ENCODE measurements at regions not wholly inside any gene's neighbourhood (a gene's known extent, or its start where the extent isn't known, plus 50 kb on each side); places are given as distances from the start of the nearest gene placed in this dataset.

DNA sequence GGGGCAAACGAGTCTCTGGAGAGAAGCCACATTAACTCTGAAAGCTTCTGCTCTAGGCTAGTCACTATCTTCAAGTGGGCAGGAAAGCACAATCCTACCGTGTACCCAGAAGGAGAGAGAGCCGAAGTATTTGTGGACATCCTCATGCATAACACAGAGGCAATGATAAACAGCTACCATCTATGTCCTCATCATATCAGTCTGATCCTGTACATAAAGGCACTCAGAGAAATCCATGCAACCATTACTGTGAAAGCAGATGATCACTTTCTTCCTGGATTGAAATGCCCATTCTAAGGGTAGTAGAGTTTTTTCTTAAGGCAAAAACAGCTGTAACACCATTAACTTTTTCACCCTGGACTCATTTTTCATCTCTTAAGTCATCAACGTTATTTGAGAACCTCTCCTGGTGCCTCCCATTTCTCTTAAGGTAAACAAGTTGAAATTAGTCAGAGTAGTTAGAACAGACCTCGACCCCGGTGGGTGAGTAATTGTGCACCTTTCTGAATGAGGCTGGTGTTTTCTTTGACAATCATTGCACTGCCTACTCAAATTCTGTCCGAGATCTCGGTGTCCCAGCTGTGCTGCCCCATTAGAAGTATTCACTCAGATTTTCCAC lies 327.4 kb downstream of the SHQ1 start:
- Histone ChIP-seq H2AFZ (ENCODE audit: low read length) (no peak overlapping the region), H3K4me1 (ENCODE audit: low read length) (peaks cover 14% of the 10 kb centered on the region), H3K9me2 (replicated peaks; ENCODE audit: insufficient read depth, low read length) (no peaks in the 10 kb centered on the region), H3K4me3 (ENCODE audit: low read length) (no peak overlapping the region), H3K27me3 (ENCODE audit: low read length) (no peaks in the 10 kb centered on the region), H3K9ac (ENCODE audit: low read length) (no peak overlapping the region), H3K9me3 (ENCODE audit: low read length) (no peaks in the 10 kb centered on the region), H3K4me2 (ENCODE audit: low read depth, low read length, poor library complexity, severe bottlenecking) (no peak overlapping the region), H3K27ac (ENCODE audit: low read length) (no peak overlapping the region), H3K79me2 (ENCODE audit: low read length) (no peaks in the 10 kb centered on the region), H4K20me1 (ENCODE audit: insufficient read depth, low read depth, low read length) (no peaks in the 10 kb centered on the region), H3K36me3 (ENCODE audit: insufficient read depth, low read length) (no peaks in the 10 kb centered on the region)
- no peak for DNase-seq

DNA sequence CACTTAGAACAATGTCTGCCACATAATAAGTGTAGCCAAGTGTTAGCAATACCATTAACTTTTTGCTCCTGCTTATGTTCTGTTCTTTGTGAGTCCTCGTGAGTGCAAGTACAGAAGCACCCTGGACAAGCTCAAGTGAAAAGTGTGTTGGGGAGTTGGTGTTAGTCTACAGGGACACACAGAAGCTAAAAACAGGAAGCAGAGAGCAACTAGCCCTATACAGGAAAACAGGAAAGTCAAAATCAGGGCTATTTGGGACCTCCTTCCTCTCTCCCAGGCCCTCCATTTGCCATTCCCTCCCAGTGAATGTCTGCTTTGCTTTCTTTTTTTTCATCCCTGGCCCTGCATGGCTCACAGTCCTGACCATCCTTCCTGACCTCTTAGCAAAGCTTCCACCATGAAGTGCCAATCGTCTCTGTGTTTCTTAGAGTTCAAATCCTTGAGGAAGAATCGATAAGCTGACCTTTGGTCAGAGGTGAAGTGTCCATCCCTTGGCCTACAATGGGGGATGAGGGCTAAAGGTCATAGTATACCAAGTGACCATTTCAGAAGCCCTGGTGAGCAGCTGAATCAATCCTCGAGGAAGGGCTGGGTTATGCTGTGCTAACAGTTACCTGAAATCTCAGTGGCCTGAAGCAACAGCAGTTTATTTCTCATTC lies 328.2 kb downstream of the SHQ1 start:
- H3K9ac ChIP-seq (ENCODE audit: low read length) = no peak overlapping the region
- no peaks in the 10 kb centered on the region for H3K36me3 ChIP-seq (ENCODE audit: insufficient read depth, low read length)
- DNase-seq = no peak
- no peaks in the 10 kb centered on the region for H3K9me3 ChIP-seq (ENCODE audit: low read length)
- H3K27me3 ChIP-seq (ENCODE audit: low read length) = no peaks in the 10 kb centered on the region
- peaks cover 14% of the 10 kb centered on the region for H3K4me1 ChIP-seq (ENCODE audit: low read length)
- H4K20me1 ChIP-seq (ENCODE audit: insufficient read depth, low read depth, low read length) = no peaks in the 10 kb centered on the region
- H3K4me2 ChIP-seq (ENCODE audit: low read depth, low read length, poor library complexity, severe bottlenecking) = no peak overlapping the region
- no peak overlapping the region for H3K4me3 ChIP-seq (ENCODE audit: low read length)
- H2AFZ ChIP-seq (ENCODE audit: low read length) = no peak overlapping the region
- no peaks in the 10 kb centered on the region for H3K79me2 ChIP-seq (ENCODE audit: low read length)
- H3K9me2 ChIP-seq (replicated peaks; ENCODE audit: insufficient read depth, low read length) = no peaks in the 10 kb centered on the region
- no peak overlapping the region for H3K27ac ChIP-seq (ENCODE audit: low read length)

DNA sequence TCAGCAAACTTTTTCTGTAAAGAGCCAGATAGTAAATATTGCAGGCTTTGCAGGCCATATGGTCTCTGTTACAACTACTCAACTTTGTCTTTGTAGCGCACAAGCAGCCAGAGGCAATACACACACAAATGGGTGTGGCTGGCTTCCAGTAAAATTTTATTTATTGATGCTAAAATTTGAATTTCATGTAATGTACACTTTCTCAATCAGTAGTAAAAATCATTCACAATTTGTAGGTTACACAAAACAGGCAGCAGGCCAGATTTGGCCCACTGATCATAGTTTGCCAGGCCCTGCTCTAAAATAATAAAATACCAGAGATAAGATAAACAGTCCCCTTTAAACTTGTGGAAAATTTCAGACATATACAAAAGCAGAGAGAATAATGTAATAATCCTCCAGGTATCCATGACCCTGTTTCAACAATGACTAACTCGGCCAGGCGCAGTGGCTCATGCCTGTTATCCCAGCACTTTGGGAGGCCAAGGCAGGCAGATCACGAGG lies 330.3 kb downstream of the SHQ1 start:
- Histone ChIP-seq H3K27ac (ENCODE audit: low read length) (no peak overlapping the region), H3K9me2 (replicated peaks; ENCODE audit: insufficient read depth, low read length) (no peaks in the 10 kb centered on the region), H2AFZ (ENCODE audit: low read length) (no peak overlapping the region), H3K36me3 (ENCODE audit: insufficient read depth, low read length) (no peaks in the 10 kb centered on the region), H3K9me3 (ENCODE audit: low read length) (no peaks in the 10 kb centered on the region), H3K9ac (ENCODE audit: low read length) (no peak overlapping the region), H3K4me1 (ENCODE audit: low read length) (peaks cover 5% of the 10 kb centered on the region), H4K20me1 (ENCODE audit: insufficient read depth, low read depth, low read length) (no peaks in the 10 kb centered on the region), H3K4me3 (ENCODE audit: low read length) (no peak overlapping the region), H3K4me2 (ENCODE audit: low read depth, low read length, poor library complexity, severe bottlenecking) (no peak overlapping the region), H3K79me2 (ENCODE audit: low read length) (no peaks in the 10 kb centered on the region), H3K27me3 (ENCODE audit: low read length) (no peaks in the 10 kb centered on the region)
- DNase-seq = no peak

DNA sequence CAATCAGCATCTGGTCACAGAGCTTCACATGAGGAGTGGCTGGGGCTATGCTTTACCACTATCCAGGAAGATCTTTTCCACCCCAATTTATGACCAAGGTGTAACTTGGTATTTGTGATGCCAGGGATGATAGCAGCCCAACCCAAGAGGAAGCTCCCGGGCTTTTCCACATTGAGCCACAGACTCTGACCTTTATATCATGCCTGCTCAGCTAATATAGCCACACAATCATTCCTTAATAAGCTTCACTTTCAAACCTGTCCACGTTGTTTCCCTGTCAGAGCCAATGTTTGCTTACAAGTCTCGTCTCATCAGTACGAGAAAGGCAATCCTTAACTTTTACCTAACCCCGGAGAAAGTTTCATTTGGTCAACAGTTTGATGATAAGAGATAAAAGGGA lies 330.9 kb downstream of the SHQ1 start:
- H3K4me2 ChIP-seq (ENCODE audit: low read depth, low read length, poor library complexity, severe bottlenecking) = no peak overlapping the region
- H3K9me2 ChIP-seq (replicated peaks; ENCODE audit: insufficient read depth, low read length) = no peaks in the 10 kb centered on the region
- H3K27ac ChIP-seq (ENCODE audit: low read length) = no peak overlapping the region
- H3K4me3 ChIP-seq (ENCODE audit: low read length) = no peak overlapping the region
- no peak for DNase-seq
- no peaks in the 10 kb centered on the region for H3K4me1 ChIP-seq (ENCODE audit: low read length)
- no peaks in the 10 kb centered on the region for H3K79me2 ChIP-seq (ENCODE audit: low read length)
- H3K36me3 ChIP-seq (ENCODE audit: insufficient read depth, low read length) = no peaks in the 10 kb centered on the region
- H3K9ac ChIP-seq (ENCODE audit: low read length) = no peak overlapping the region
- H2AFZ ChIP-seq (ENCODE audit: low read length) = no peak overlapping the region
- no peaks in the 10 kb centered on the region for H3K27me3 ChIP-seq (ENCODE audit: low read length)
- no peaks in the 10 kb centered on the region for H4K20me1 ChIP-seq (ENCODE audit: insufficient read depth, low read depth, low read length)
- no peaks in the 10 kb centered on the region for H3K9me3 ChIP-seq (ENCODE audit: low read length)

DNA sequence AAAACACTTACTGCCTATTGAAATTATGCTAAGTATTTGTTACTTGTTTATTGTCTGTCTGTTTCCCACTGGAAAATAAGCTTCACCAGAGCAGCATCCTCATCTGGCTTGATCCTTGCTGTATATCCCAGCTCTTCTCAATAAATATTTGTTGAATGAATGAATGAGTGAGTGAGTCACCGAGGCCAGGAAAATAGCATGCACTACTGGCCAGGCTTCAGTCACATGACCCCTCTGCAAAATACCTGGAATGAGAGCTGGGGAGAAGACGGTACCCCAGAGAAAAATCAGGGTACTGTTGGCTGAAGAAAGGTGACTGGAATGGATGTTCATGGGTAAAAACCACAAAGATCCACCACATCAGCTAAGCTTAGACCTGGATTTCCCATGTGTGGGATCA lies 331.9 kb downstream of the SHQ1 start:
- no peak overlapping the region for H3K4me3 ChIP-seq (ENCODE audit: low read length)
- no peak overlapping the region for H2AFZ ChIP-seq (ENCODE audit: low read length)
- no peaks in the 10 kb centered on the region for H3K4me1 ChIP-seq (ENCODE audit: low read length)
- H3K27me3 ChIP-seq (ENCODE audit: low read length) = no peaks in the 10 kb centered on the region
- H3K27ac ChIP-seq (ENCODE audit: low read length) = no peak overlapping the region
- no peaks in the 10 kb centered on the region for H4K20me1 ChIP-seq (ENCODE audit: insufficient read depth, low read depth, low read length)
- H3K9me2 ChIP-seq (replicated peaks; ENCODE audit: insufficient read depth, low read length) = no peaks in the 10 kb centered on the region
- no peaks in the 10 kb centered on the region for H3K36me3 ChIP-seq (ENCODE audit: insufficient read depth, low read length)
- no peak overlapping the region for H3K9ac ChIP-seq (ENCODE audit: low read length)
- DNase-seq = no peak
- H3K4me2 ChIP-seq (ENCODE audit: low read depth, low read length, poor library complexity, severe bottlenecking) = no peak overlapping the region
- no peaks in the 10 kb centered on the region for H3K9me3 ChIP-seq (ENCODE audit: low read length)
- no peaks in the 10 kb centered on the region for H3K79me2 ChIP-seq (ENCODE audit: low read length)

DNA sequence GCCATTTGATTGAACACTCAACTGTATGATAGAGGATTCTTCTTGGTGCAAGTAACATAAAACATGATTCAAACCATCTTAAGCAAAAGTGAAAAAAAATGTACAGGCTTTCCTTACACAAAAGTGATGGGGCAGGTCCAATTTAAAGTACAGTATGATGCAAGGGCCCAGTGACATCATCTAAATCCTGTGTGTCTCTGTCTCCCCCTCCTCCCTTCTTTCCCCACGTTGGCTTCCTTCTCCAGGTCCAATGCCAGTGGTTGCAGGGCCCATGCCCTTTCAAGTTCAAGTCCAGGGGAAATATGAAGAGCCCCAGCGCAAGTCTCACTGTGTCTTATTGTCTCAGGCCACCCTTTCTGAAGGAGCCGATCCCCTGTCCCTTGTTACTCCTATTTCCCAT lies 332.3 kb downstream of the SHQ1 start:
- no peak for DNase-seq
- Histone ChIP-seq H3K9ac (ENCODE audit: low read length) (no peak overlapping the region), H3K9me2 (replicated peaks; ENCODE audit: insufficient read depth, low read length) (no peaks in the 10 kb centered on the region), H3K27me3 (ENCODE audit: low read length) (no peaks in the 10 kb centered on the region), H3K27ac (ENCODE audit: low read length) (no peak overlapping the region), H3K36me3 (ENCODE audit: insufficient read depth, low read length) (no peaks in the 10 kb centered on the region), H2AFZ (ENCODE audit: low read length) (no peak overlapping the region), H3K4me2 (ENCODE audit: low read depth, low read length, poor library complexity, severe bottlenecking) (no peak overlapping the region), H3K9me3 (ENCODE audit: low read length) (no peaks in the 10 kb centered on the region), H4K20me1 (ENCODE audit: insufficient read depth, low read depth, low read length) (no peaks in the 10 kb centered on the region), H3K4me1 (ENCODE audit: low read length) (no peaks in the 10 kb centered on the region), H3K4me3 (ENCODE audit: low read length) (no peak overlapping the region), H3K79me2 (ENCODE audit: low read length) (no peaks in the 10 kb centered on the region)

DNA sequence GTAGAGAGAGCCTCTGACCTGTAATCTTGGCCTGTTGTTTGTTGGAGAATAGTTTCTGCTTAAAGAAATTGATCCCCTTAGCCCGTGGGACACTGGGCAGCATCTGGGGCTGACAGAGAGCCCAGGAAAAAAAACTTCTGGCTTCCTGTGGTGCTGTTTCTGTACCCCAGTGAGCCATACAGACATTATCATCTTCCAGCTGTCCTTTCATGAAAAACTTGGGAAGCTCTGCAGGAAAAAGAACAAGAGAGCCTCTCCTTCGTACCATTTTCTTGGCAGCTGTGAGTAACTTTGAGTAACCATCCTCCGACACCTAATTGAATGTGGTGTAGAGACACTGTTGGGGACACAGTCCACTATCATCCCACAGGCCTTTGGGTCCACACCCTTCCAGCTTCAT lies 333.0 kb downstream of the SHQ1 start:
- H3K9me2 ChIP-seq (replicated peaks; ENCODE audit: insufficient read depth, low read length) = no peaks in the 10 kb centered on the region
- H3K27me3 ChIP-seq (ENCODE audit: low read length) = no peaks in the 10 kb centered on the region
- H3K4me2 ChIP-seq (ENCODE audit: low read depth, low read length, poor library complexity, severe bottlenecking) = no peak overlapping the region
- DNase-seq = no peak
- no peak overlapping the region for H2AFZ ChIP-seq (ENCODE audit: low read length)
- H3K4me3 ChIP-seq (ENCODE audit: low read length) = no peak overlapping the region
- no peak overlapping the region for H3K27ac ChIP-seq (ENCODE audit: low read length)
- H3K79me2 ChIP-seq (ENCODE audit: low read length) = no peaks in the 10 kb centered on the region
- no peaks in the 10 kb centered on the region for H3K4me1 ChIP-seq (ENCODE audit: low read length)
- no peaks in the 10 kb centered on the region for H3K9me3 ChIP-seq (ENCODE audit: low read length)
- H3K9ac ChIP-seq (ENCODE audit: low read length) = no peak overlapping the region
- H4K20me1 ChIP-seq (ENCODE audit: insufficient read depth, low read depth, low read length) = no peaks in the 10 kb centered on the region
- no peaks in the 10 kb centered on the region for H3K36me3 ChIP-seq (ENCODE audit: insufficient read depth, low read length)

DNA sequence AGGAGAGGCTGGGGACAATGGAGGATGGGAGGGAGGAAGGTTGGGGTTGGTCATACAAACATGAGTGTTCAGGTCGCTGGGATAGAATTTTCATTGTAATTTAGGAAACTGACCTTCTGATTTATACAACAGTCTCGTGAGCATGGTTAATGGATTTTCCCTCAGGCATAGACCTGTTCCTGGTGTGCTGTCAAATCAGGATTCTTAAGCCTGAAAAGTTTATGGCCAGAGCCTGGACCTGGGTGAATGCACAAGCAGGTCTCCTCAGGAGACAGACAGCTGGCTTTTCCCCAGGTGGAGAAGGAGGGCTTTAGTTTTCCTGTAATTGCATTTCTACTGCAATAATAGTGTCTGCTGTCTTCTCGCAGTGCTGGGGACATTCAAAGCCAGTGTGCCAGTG lies 338.0 kb downstream of the SHQ1 start:
- no peak overlapping the region for H2AFZ ChIP-seq (ENCODE audit: low read length)
- H3K4me3 ChIP-seq (ENCODE audit: low read length) = no peak overlapping the region
- no peak for DNase-seq
- no peak overlapping the region for H3K9ac ChIP-seq (ENCODE audit: low read length)
- H3K4me2 ChIP-seq (ENCODE audit: low read depth, low read length, poor library complexity, severe bottlenecking) = no peak overlapping the region
- H3K27ac ChIP-seq (ENCODE audit: low read length) = no peak overlapping the region
- no peaks in the 10 kb centered on the region for H3K4me1 ChIP-seq (ENCODE audit: low read length)
- no peaks in the 10 kb centered on the region for H3K9me3 ChIP-seq (ENCODE audit: low read length)
- no peaks in the 10 kb centered on the region for H4K20me1 ChIP-seq (ENCODE audit: insufficient read depth, low read depth, low read length)
- H3K9me2 ChIP-seq (replicated peaks; ENCODE audit: insufficient read depth, low read length) = no peaks in the 10 kb centered on the region
- H3K27me3 ChIP-seq (ENCODE audit: low read length) = no peaks in the 10 kb centered on the region
- no peaks in the 10 kb centered on the region for H3K79me2 ChIP-seq (ENCODE audit: low read length)
- H3K36me3 ChIP-seq (ENCODE audit: insufficient read depth, low read length) = no peaks in the 10 kb centered on the region
